ENCODE measurements at regions not wholly inside any gene's neighbourhood (a gene's known extent, or its start where the extent isn't known, plus 50 kb on each side); places are given as distances from the start of the nearest gene placed in this dataset.
"Not testable (repeated sequence)": the region's sequence is repeated elsewhere in the genome, so short reads cannot be mapped to it uniquely, and the experiment has no call there.

DNA sequence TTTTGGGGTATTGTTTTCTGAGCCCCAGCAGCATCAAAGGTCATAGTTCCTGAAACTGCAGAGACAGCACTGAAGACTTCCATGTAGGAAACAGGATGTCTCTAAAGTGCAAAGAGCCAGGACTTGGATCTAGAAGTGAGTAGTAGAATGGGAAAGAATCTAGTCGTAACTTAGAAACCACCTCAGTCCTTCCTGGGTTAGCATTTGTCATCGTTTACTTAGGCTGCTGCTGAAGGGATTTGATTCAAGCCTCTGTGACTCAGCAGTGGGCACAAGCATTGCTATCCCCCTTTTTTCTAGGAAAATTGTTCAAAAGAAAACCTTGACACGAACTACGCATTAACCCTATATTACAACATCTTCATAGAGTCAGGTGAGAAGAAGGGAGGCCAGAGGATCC is 109.1 kb downstream of the FAM72C start:
- H3K4me1 ChIP-seq (ENCODE audit: control extremely low read depth in 1 of 4, control insufficient read depth in 4 of 4, insufficient read depth in 4 of 4, low read length in 3 of 4); H3K4me3 ChIP-seq (ENCODE audit: control insufficient read depth in 1 of 7, extremely low read depth in 1 of 7, insufficient read depth in 4 of 7, low read depth in 2 of 7, low read length in 6 of 7); H3K9me3 ChIP-seq (ENCODE audit: control extremely low read depth in 1 of 5, control insufficient read depth in 4 of 5, insufficient read depth in 2 of 5, low read depth in 1 of 5, low read length in 4 of 5); H3K27me3 ChIP-seq (replicated peaks in 2 of 5; ENCODE audit: control insufficient read depth in 4 of 5, insufficient read depth in 5 of 5, low read length in 4 of 5); POLR2A ChIA-PET; CTCF ChIA-PET; H3K36me3 ChIP-seq (ENCODE audit: control insufficient read depth in 4 of 4, insufficient read depth in 4 of 4, low read length in 3 of 4); H3K27ac ChIP-seq (ENCODE audit: insufficient read depth in 1 of 2, low read depth in 1 of 2, low read length in 2 of 2, poor library complexity in 1 of 2, severe bottlenecking in 2 of 2); DNase-seq: not testable (repeated sequence)
- no CpG with 5 or more reads among the region's 4 CpGs for WGBS (ENCODE audit: insufficient coverage)

GRCh38 chr1:143861306-143861705 is 110.5 kb downstream of the FAM72C start:
- H3K36me3 ChIP-seq (ENCODE audit: control insufficient read depth in 4 of 4, insufficient read depth in 4 of 4, low read length in 3 of 4); H3K27ac ChIP-seq (ENCODE audit: insufficient read depth in 1 of 2, low read depth in 1 of 2, low read length in 2 of 2, poor library complexity in 1 of 2, severe bottlenecking in 2 of 2); DNase-seq; H3K9me3 ChIP-seq (ENCODE audit: control extremely low read depth in 1 of 5, control insufficient read depth in 4 of 5, insufficient read depth in 2 of 5, low read depth in 1 of 5, low read length in 4 of 5); CTCF ChIA-PET; H3K4me3 ChIP-seq (ENCODE audit: control insufficient read depth in 1 of 7, extremely low read depth in 1 of 7, insufficient read depth in 4 of 7, low read depth in 2 of 7, low read length in 6 of 7); H3K4me1 ChIP-seq (ENCODE audit: control extremely low read depth in 1 of 4, control insufficient read depth in 4 of 4, insufficient read depth in 4 of 4, low read length in 3 of 4); POLR2A ChIA-PET; H3K27me3 ChIP-seq (replicated peaks in 2 of 5; ENCODE audit: control insufficient read depth in 4 of 5, insufficient read depth in 5 of 5, low read length in 4 of 5): not testable (repeated sequence)
- WGBS (ENCODE audit: insufficient coverage) = no CpG with 5 or more reads among the region's 1 CpG

GRCh38 chr1:143855867-143856266 is 115.9 kb downstream of the FAM72C start:
- CTCF ChIA-PET; POLR2A ChIA-PET; H3K4me3 ChIP-seq (ENCODE audit: control insufficient read depth in 1 of 7, extremely low read depth in 1 of 7, insufficient read depth in 4 of 7, low read depth in 2 of 7, low read length in 6 of 7); DNase-seq; H3K27ac ChIP-seq (ENCODE audit: insufficient read depth in 1 of 2, low read depth in 1 of 2, low read length in 2 of 2, poor library complexity in 1 of 2, severe bottlenecking in 2 of 2); H3K4me1 ChIP-seq (ENCODE audit: control extremely low read depth in 1 of 4, control insufficient read depth in 4 of 4, insufficient read depth in 4 of 4, low read length in 3 of 4); H3K36me3 ChIP-seq (ENCODE audit: control insufficient read depth in 4 of 4, insufficient read depth in 4 of 4, low read length in 3 of 4); H3K9me3 ChIP-seq (ENCODE audit: control extremely low read depth in 1 of 5, control insufficient read depth in 4 of 5, insufficient read depth in 2 of 5, low read depth in 1 of 5, low read length in 4 of 5); H3K27me3 ChIP-seq (replicated peaks in 2 of 5; ENCODE audit: control insufficient read depth in 4 of 5, insufficient read depth in 5 of 5, low read length in 4 of 5): not testable (repeated sequence)
- WGBS (ENCODE audit: insufficient coverage) = no CpG with 5 or more reads among the region's 1 CpG

DNA sequence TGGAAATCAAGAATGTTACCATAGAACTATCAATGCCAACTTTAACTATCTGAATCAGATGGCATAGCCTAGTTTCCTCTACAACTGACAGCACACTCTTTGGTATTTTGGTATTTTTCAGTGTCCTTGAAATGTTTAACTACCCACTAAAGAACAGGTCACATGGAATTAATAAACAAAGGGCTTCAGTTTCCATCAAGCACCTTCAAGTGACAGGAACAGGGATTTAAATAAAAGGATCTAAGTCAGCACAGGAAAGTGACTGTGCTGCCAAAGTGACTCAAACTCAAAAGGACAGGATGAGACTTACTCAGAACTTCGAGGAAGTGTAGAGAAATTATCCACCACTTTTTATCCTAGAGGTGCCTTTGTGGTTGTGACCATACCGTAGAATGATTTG is 117.7 kb downstream of the FAM72C start:
- H3K27me3 ChIP-seq (replicated peaks in 2 of 5; ENCODE audit: control insufficient read depth in 4 of 5, insufficient read depth in 5 of 5, low read length in 4 of 5); CTCF ChIA-PET; H3K4me1 ChIP-seq (ENCODE audit: control extremely low read depth in 1 of 4, control insufficient read depth in 4 of 4, insufficient read depth in 4 of 4, low read length in 3 of 4); H3K27ac ChIP-seq (ENCODE audit: insufficient read depth in 1 of 2, low read depth in 1 of 2, low read length in 2 of 2, poor library complexity in 1 of 2, severe bottlenecking in 2 of 2); H3K36me3 ChIP-seq (ENCODE audit: control insufficient read depth in 4 of 4, insufficient read depth in 4 of 4, low read length in 3 of 4); H3K9me3 ChIP-seq (ENCODE audit: control extremely low read depth in 1 of 5, control insufficient read depth in 4 of 5, insufficient read depth in 2 of 5, low read depth in 1 of 5, low read length in 4 of 5); H3K4me3 ChIP-seq (ENCODE audit: control insufficient read depth in 1 of 7, extremely low read depth in 1 of 7, insufficient read depth in 4 of 7, low read depth in 2 of 7, low read length in 6 of 7); DNase-seq; POLR2A ChIA-PET: not testable (repeated sequence)
- WGBS (ENCODE audit: insufficient coverage) = no CpG with 5 or more reads among the region's 2 CpGs

DNA sequence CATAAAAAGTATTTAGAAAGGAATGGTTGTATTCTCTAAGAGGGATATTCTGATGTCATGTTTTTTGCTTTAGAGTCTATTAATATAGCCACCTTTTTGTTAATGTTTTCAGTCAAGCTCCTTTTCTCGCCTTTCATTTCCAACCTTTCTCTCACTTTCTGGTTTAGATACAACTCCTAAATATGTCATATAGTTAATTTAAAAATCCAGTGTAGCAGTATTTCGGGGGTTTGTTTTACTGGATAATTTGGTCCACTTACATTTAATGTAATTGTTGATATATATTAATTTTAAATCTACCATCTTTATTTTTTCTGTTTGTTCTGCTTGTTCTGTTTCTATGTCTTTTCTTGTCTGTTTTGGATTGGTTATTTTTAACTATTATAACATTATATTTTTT is 121.1 kb downstream of the FAM72C start:
- H3K4me3 ChIP-seq (ENCODE audit: control insufficient read depth in 1 of 7, extremely low read depth in 1 of 7, insufficient read depth in 4 of 7, low read depth in 2 of 7, low read length in 6 of 7); H3K4me1 ChIP-seq (ENCODE audit: control extremely low read depth in 1 of 4, control insufficient read depth in 4 of 4, insufficient read depth in 4 of 4, low read length in 3 of 4); POLR2A ChIA-PET; CTCF ChIA-PET; H3K36me3 ChIP-seq (ENCODE audit: control insufficient read depth in 4 of 4, insufficient read depth in 4 of 4, low read length in 3 of 4); H3K9me3 ChIP-seq (ENCODE audit: control extremely low read depth in 1 of 5, control insufficient read depth in 4 of 5, insufficient read depth in 2 of 5, low read depth in 1 of 5, low read length in 4 of 5); DNase-seq; H3K27ac ChIP-seq (ENCODE audit: insufficient read depth in 1 of 2, low read depth in 1 of 2, low read length in 2 of 2, poor library complexity in 1 of 2, severe bottlenecking in 2 of 2); H3K27me3 ChIP-seq (replicated peaks in 2 of 5; ENCODE audit: control insufficient read depth in 4 of 5, insufficient read depth in 5 of 5, low read length in 4 of 5): not testable (repeated sequence)
- no CpG with 5 or more reads among the region's 2 CpGs for WGBS (ENCODE audit: insufficient coverage)

GRCh38 chr1:143848859-143849258 is 122.9 kb downstream of the FAM72C start:
- H3K27ac ChIP-seq (ENCODE audit: insufficient read depth in 1 of 2, low read depth in 1 of 2, low read length in 2 of 2, poor library complexity in 1 of 2, severe bottlenecking in 2 of 2); POLR2A ChIA-PET; H3K4me1 ChIP-seq (ENCODE audit: control extremely low read depth in 1 of 4, control insufficient read depth in 4 of 4, insufficient read depth in 4 of 4, low read length in 3 of 4); H3K27me3 ChIP-seq (replicated peaks in 2 of 5; ENCODE audit: control insufficient read depth in 4 of 5, insufficient read depth in 5 of 5, low read length in 4 of 5); CTCF ChIA-PET; DNase-seq; H3K9me3 ChIP-seq (ENCODE audit: control extremely low read depth in 1 of 5, control insufficient read depth in 4 of 5, insufficient read depth in 2 of 5, low read depth in 1 of 5, low read length in 4 of 5); H3K4me3 ChIP-seq (ENCODE audit: control insufficient read depth in 1 of 7, extremely low read depth in 1 of 7, insufficient read depth in 4 of 7, low read depth in 2 of 7, low read length in 6 of 7); H3K36me3 ChIP-seq (ENCODE audit: control insufficient read depth in 4 of 4, insufficient read depth in 4 of 4, low read length in 3 of 4): not testable (repeated sequence)

GRCh38 chr1:143845193-143845592 is 126.6 kb downstream of the FAM72C start:
- H3K4me3 ChIP-seq (ENCODE audit: control insufficient read depth in 1 of 7, extremely low read depth in 1 of 7, insufficient read depth in 4 of 7, low read depth in 2 of 7, low read length in 6 of 7); DNase-seq; POLR2A ChIA-PET; H3K9me3 ChIP-seq (ENCODE audit: control extremely low read depth in 1 of 5, control insufficient read depth in 4 of 5, insufficient read depth in 2 of 5, low read depth in 1 of 5, low read length in 4 of 5); H3K4me1 ChIP-seq (ENCODE audit: control extremely low read depth in 1 of 4, control insufficient read depth in 4 of 4, insufficient read depth in 4 of 4, low read length in 3 of 4); H3K27me3 ChIP-seq (replicated peaks in 2 of 5; ENCODE audit: control insufficient read depth in 4 of 5, insufficient read depth in 5 of 5, low read length in 4 of 5); H3K27ac ChIP-seq (ENCODE audit: insufficient read depth in 1 of 2, low read depth in 1 of 2, low read length in 2 of 2, poor library complexity in 1 of 2, severe bottlenecking in 2 of 2); H3K36me3 ChIP-seq (ENCODE audit: control insufficient read depth in 4 of 4, insufficient read depth in 4 of 4, low read length in 3 of 4); CTCF ChIA-PET: not testable (repeated sequence)
- no CpG with 5 or more reads among the region's 1 CpG for WGBS (ENCODE audit: insufficient coverage)

DNA sequence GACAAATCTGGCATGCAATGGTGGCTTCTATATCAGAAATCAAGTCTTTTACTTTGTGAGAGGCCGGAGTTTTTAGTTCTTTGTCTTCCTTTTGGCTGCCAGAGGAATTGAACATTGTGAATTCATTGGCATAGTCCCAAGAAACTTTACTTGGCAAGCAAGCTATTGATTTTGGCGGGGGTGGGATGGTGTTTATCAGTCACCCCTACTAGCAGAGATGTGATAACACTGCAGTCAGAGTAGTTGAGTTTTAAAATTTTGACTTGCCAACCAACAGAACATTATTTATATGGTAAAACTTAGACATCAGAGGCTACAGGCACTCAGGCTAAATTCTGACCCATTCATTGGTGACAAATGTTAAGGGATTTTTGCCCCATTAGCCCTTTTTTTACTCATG is 129.7 kb downstream of the FAM72C start:
- H3K4me1 ChIP-seq (ENCODE audit: control extremely low read depth in 1 of 4, control insufficient read depth in 4 of 4, insufficient read depth in 4 of 4, low read length in 3 of 4); DNase-seq; H3K4me3 ChIP-seq (ENCODE audit: control insufficient read depth in 1 of 7, extremely low read depth in 1 of 7, insufficient read depth in 4 of 7, low read depth in 2 of 7, low read length in 6 of 7); H3K27ac ChIP-seq (ENCODE audit: insufficient read depth in 1 of 2, low read depth in 1 of 2, low read length in 2 of 2, poor library complexity in 1 of 2, severe bottlenecking in 2 of 2); H3K36me3 ChIP-seq (ENCODE audit: control insufficient read depth in 4 of 4, insufficient read depth in 4 of 4, low read length in 3 of 4); H3K9me3 ChIP-seq (ENCODE audit: control extremely low read depth in 1 of 5, control insufficient read depth in 4 of 5, insufficient read depth in 2 of 5, low read depth in 1 of 5, low read length in 4 of 5); POLR2A ChIA-PET; CTCF ChIA-PET: not testable (repeated sequence)
- peaks cover 0 to 13% (median 0%) of the 10 kb centered on the region in 5 experiments for H3K27me3 ChIP-seq (replicated peaks in 2 of 5; ENCODE audit: control insufficient read depth in 4 of 5, insufficient read depth in 5 of 5, low read length in 4 of 5)
- no CpG with 5 or more reads among the region's 2 CpGs for WGBS (ENCODE audit: insufficient coverage)

All from common myeloid progenitor, CD34-positive (primary cell).